H1 (cell line): ENCODE measurements at regions not wholly inside any gene's neighbourhood (a gene's known extent, or its start where the extent isn't known, plus 50 kb on each side); places are given as distances from the start of the nearest gene placed in this dataset.

Experiments
- CTCF ChIP-seq, 3 experiments: IDR thresholded peaks; 1 replicate in 2 of 3; 2 replicates in 1 of 3; pipeline versions ENCODE4 v1.5.1 to v1.6.1; 2011; ENCODE audit warnings: low read length in 3 of 3, mild to moderate bottlenecking in 3 of 3, inconsistent platforms in 2 of 3, low read depth in 1 of 3, moderate library complexity in 1 of 3; ENCODE audit not compliant: insufficient read depth in 1 of 3; ENCODE audit errors: control extremely low read depth in 1 of 3
- EP300 ChIP-seq, 2 experiments: IDR thresholded peaks; 1 replicate in 1 of 2; 2 replicates in 1 of 2; pipeline ENCODE4 v1.6.1; 2011 to 2012; ENCODE audit warnings: low read depth in 2 of 2, low read length in 2 of 2, mild to moderate bottlenecking in 2 of 2, borderline replicate concordance in 1 of 2, inconsistent platforms in 1 of 2, moderate library complexity in 1 of 2
- FOSL1 ChIP-seq: IDR thresholded peaks from 2 replicates; pipeline ENCODE4 v1.6.1; 2011; ENCODE audit warnings: mild to moderate bottlenecking, low read depth, low read length, moderate library complexity; ENCODE audit not compliant: insufficient read depth
- HDAC2 ChIP-seq, 2 experiments: fragments of 300-600 bp in 1 of 2; sonication (generic) in 1 of 2; IDR thresholded peaks; 2 replicates each; pipeline ENCODE4 v1.6.1; 2011 to 2012; ENCODE audit warnings: low read depth in 2 of 2, low read length in 2 of 2, mild to moderate bottlenecking in 2 of 2, moderate library complexity in 2 of 2, borderline replicate concordance in 1 of 2, inconsistent platforms in 1 of 2
- POLR2A ChIP-seq, 2 experiments: IDR thresholded peaks; 1 replicate in 1 of 2; 2 replicates in 1 of 2; pipeline ENCODE4 v1.6.1; 2011; ENCODE audit warnings: low read depth in 2 of 2, low read length in 2 of 2, mild to moderate bottlenecking in 2 of 2; ENCODE audit errors: control extremely low read depth in 1 of 2
- SP1 ChIP-seq: IDR thresholded peaks from 2 replicates; pipeline ENCODE4 v1.6.1; 2011; ENCODE audit warnings: low read depth, low read length
- SUZ12 ChIP-seq: fragments of 200-600 bp; sonication (generic); IDR thresholded peaks from 2 replicates; pipeline ENCODE4 v1.6.1; 2012; ENCODE audit warnings: mild to moderate bottlenecking, inconsistent platforms, low read length, moderate library complexity, mixed read lengths

GRCh38 chr9:135378751-135379150 lies 100.8 kb upstream of the PPP1R26 start:
- TF ChIP-seq SUZ12 (no peak), CTCF (IDR thresholded peaks at IDR 0.05; ENCODE audit: control extremely low read depth in 1 of 3, insufficient read depth in 1 of 3, low read depth in 1 of 3, low read length in 3 of 3) (no peak), HDAC2 (IDR thresholded peaks at IDR 0.05; ENCODE audit: borderline replicate concordance in 1 of 2, low read depth in 2 of 2, low read length in 2 of 2) (no peak), SP1 (no peak), POLR2A (IDR thresholded peaks at IDR 0.05; ENCODE audit: control extremely low read depth in 1 of 2, low read depth in 2 of 2, low read length in 2 of 2) (no peak), FOSL1 (no peak), EP300 (IDR thresholded peaks at IDR 0.05; ENCODE audit: borderline replicate concordance in 1 of 2, low read depth in 2 of 2, low read length in 2 of 2) (no peak)
